SK-N-SH treated with all-trans-retinoic acid at 6 μM for 48 hours (cell line): ENCODE measurements at regions not wholly inside any gene's neighbourhood (a gene's known extent, or its start where the extent isn't known, plus 50 kb on each side); places are given as distances from the start of the nearest gene placed in this dataset.

Source experiments
- ATAC-seq: fragments of 200-7000 bp; cut with Tn5 transposase; 3 replicates; pipeline ENCODE4 v1.9.1; 2020; ENCODE audit warnings: mild to moderate bottlenecking, moderate library complexity
- ARNTL ChIP-seq: fragments of 450-650 bp; formaldehyde crosslinking; IDR thresholded peaks from 2 replicates; pipeline ENCODE4 v1.5.0; 2020; ENCODE audit warnings: low read depth, mild to moderate bottlenecking, moderate library complexity, borderline replicate concordance
- BACH2 ChIP-seq: fragments of 250-450 bp; sonication (Bioruptor Pico); IDR thresholded peaks from 2 replicates; pipeline ENCODE4 v1.9.0; 2021; ENCODE audit warnings: mild to moderate bottlenecking, borderline replicate concordance
- CREB5 ChIP-seq: fragments of 250-450 bp; sonication (Bioruptor Pico); IDR thresholded peaks from 2 replicates; pipeline ENCODE4 v1.5.1; 2020; ENCODE audit warnings: low read depth, mild to moderate bottlenecking, moderate library complexity
- CSDC2 ChIP-seq: fragments of 250-450 bp; sonication (Bioruptor Pico); IDR thresholded peaks from 2 replicates; pipeline ENCODE4 v1.5.0; 2020; ENCODE audit warnings: mild to moderate bottlenecking, moderate library complexity
- ESRRG ChIP-seq: fragments of 250-450 bp; sonication (Bioruptor Pico); IDR thresholded peaks from 2 replicates; pipeline ENCODE4 v1.6.1; 2021; ENCODE audit warnings: mild to moderate bottlenecking
- ISL1 ChIP-seq: fragments of 250-450 bp; sonication (Bioruptor Pico); IDR thresholded peaks from 2 replicates; pipeline ENCODE4 v2.1.2; 2022; ENCODE audit warnings: mild to moderate bottlenecking, moderate library complexity
- OSR1 ChIP-seq: fragments of 250-450 bp; sonication (Bioruptor Pico); IDR thresholded peaks from 2 replicates; pipeline ENCODE4 v1.8.0; 2022; ENCODE audit warnings: moderate library complexity, mild to moderate bottlenecking, inconsistent platforms
- PATZ1 ChIP-seq: fragments of 250-450 bp; sonication (Bioruptor Pico); IDR thresholded peaks from 2 replicates; pipeline ENCODE4 v1.8.0; 2020; ENCODE audit warnings: mild to moderate bottlenecking, moderate library complexity, borderline replicate concordance
- PPARA ChIP-seq: fragments of 250-450 bp; sonication (Bioruptor Pico); IDR thresholded peaks from 2 replicates; pipeline ENCODE4 v1.5.0; 2020; ENCODE audit warnings: mild to moderate bottlenecking, borderline replicate concordance
- RARB ChIP-seq: fragments of 250-450 bp; sonication (Bioruptor Pico); IDR thresholded peaks from 2 replicates; pipeline ENCODE4 v1.8.0; 2021; ENCODE audit warnings: mild to moderate bottlenecking, moderate library complexity
- TCF4 ChIP-seq: fragments of 250-450 bp; sonication (Bioruptor Pico); IDR thresholded peaks from 2 replicates; pipeline ENCODE4 v1.8.0; 2021; ENCODE audit warnings: mild to moderate bottlenecking, moderate library complexity, borderline replicate concordance
- TOX ChIP-seq: fragments of 250-450 bp; sonication (Bioruptor Pico); IDR thresholded peaks from 2 replicates; pipeline ENCODE4 v1.8.0; 2021; ENCODE audit warnings: mild to moderate bottlenecking, moderate library complexity, borderline replicate concordance
- ZC3H10 ChIP-seq: fragments of 250-450 bp; sonication (Bioruptor Pico); IDR thresholded peaks from 2 replicates; pipeline ENCODE4 v1.5.1; 2021; ENCODE audit warnings: mild to moderate bottlenecking, moderate library complexity
- ZFP3 ChIP-seq: fragments of 250-450 bp; sonication (Bioruptor Pico); IDR thresholded peaks from 2 replicates; pipeline ENCODE4 v1.5.0; 2020; ENCODE audit warnings: mild to moderate bottlenecking, moderate library complexity
- ZNF565 ChIP-seq: fragments of 450-650 bp; formaldehyde crosslinking; conservative IDR thresholded peaks from 2 replicates; pipeline ENCODE4 v1.5.0; 2020; ENCODE audit warnings: low read depth, mild to moderate bottlenecking, moderate library complexity
- ZNF70 ChIP-seq: fragments of 450-650 bp; formaldehyde crosslinking; IDR thresholded peaks from 2 replicates; pipeline ENCODE4 v1.5.0; 2020; ENCODE audit warnings: mild to moderate bottlenecking, moderate library complexity
- ZNF8 ChIP-seq: fragments of 450-650 bp; formaldehyde crosslinking; IDR thresholded peaks from 2 replicates; pipeline ENCODE4 v1.5.0; 2020; ENCODE audit warnings: mild to moderate bottlenecking, moderate library complexity
- TF ChIP-seq, protein P1 (sequence below): fragments of 250-450 bp; sonication (Bioruptor Pico); IDR thresholded peaks from 2 replicates; pipeline ENCODE4 v1.8.0; 2021; ENCODE audit warnings: low read depth, mild to moderate bottlenecking, moderate library complexity, borderline replicate concordance

GRCh38 chr16:62216837-62217236 is 180.6 kb upstream of the CDH8 start:
- TF ChIP-seq ZFP3 (CRISPR knock-in tag) (no peak), RARB (CRISPR knock-in tag) (no peak)
- TF ChIP-seq, all 23 proteins: peak for 0
- ATAC-seq, result no peak

- TF ChIP-seq, protein P1, sequence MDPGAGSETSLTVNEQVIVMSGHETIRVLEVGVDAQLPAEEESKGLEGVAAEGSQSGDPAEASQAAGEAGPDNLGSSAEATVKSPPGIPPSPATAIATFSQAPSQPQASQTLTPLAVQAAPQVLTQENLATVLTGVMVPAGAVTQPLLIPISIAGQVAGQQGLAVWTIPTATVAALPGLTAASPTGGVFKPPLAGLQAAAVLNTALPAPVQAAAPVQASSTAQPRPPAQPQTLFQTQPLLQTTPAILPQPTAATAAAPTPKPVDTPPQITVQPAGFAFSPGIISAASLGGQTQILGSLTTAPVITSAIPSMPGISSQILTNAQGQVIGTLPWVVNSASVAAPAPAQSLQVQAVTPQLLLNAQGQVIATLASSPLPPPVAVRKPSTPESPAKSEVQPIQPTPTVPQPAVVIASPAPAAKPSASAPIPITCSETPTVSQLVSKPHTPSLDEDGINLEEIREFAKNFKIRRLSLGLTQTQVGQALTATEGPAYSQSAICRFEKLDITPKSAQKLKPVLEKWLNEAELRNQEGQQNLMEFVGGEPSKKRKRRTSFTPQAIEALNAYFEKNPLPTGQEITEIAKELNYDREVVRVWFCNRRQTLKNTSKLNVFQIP (CRISPR knock-in tag), result no peak
- no peak for TF ChIP-seq CSDC2 (CRISPR knock-in tag)
- no peak for TF ChIP-seq ARNTL (CRISPR knock-in tag)
- TF ChIP-seq RARB (CRISPR knock-in tag), result no peak
- no peak for TF ChIP-seq ISL1
- TF ChIP-seq TCF4 (CRISPR knock-in tag), result no peak
- TF ChIP-seq ZNF8 (CRISPR knock-in tag), result no peak
- no peak for TF ChIP-seq TOX (CRISPR knock-in tag)
- no peak for TF ChIP-seq PATZ1 (CRISPR knock-in tag)
- no peak for TF ChIP-seq PPARA (CRISPR knock-in tag)
- TF ChIP-seq ESRRG (CRISPR knock-in tag), result no peak
- no peak for TF ChIP-seq ZNF565 (CRISPR knock-in tag)
- no peak for TF ChIP-seq ZNF70
- TF ChIP-seq ZFP3 (CRISPR knock-in tag), result no peak
- no peak for TF ChIP-seq ZC3H10
- TF ChIP-seq BACH2 (CRISPR knock-in tag), result no peak
- TF ChIP-seq OSR1 (CRISPR knock-in tag), result no peak
- TF ChIP-seq CREB5 (CRISPR knock-in tag), result no peak
- TF ChIP-seq, all 23 proteins: peak for 0
- no peak for ATAC-seq
Observed at GRCh38 chr16:62213763-62214162, 177.5 kb upstream of the CDH8 start.

GRCh38 chr16:62208934-62209333 is 172.7 kb upstream of the CDH8 start:
- ATAC-seq, result no peak
- no peak for TF ChIP-seq PPARA (CRISPR knock-in tag)
- TF ChIP-seq ZC3H10, result no peak
- no peak for TF ChIP-seq PATZ1 (CRISPR knock-in tag)
- TF ChIP-seq CREB5 (CRISPR knock-in tag), result no peak
- TF ChIP-seq TCF4 (CRISPR knock-in tag), result no peak

- ATAC-seq, result no peak
- TF ChIP-seq PATZ1 (CRISPR knock-in tag) (no peak), ZC3H10 (no peak), TOX (CRISPR knock-in tag) (no peak), CREB5 (CRISPR knock-in tag) (no peak), BACH2 (CRISPR knock-in tag) (no peak), ISL1 (no peak)
- TF ChIP-seq, protein P1 (CRISPR knock-in tag), result no peak
Observed at GRCh38 chr16:62205459-62205858, 169.2 kb upstream of the CDH8 start.
